Smooth muscle cell (in vitro differentiated cells): ENCODE measurements at regions not wholly inside any gene's neighbourhood (a gene's known extent, or its start where the extent isn't known, plus 50 kb on each side); places are given as distances from the start of the nearest gene placed in this dataset.

Source experiments
- DNase-seq: peaks from one replicate; lab custom pipeline; 2025; ENCODE audit not compliant: unreplicated experiment; lab: John Stamatoyannopoulos, UW
- H2AFZ ChIP-seq: fragments of 200-600 bp; sonication (generic); 2 replicates; pipeline ENCODE4 v1.6.0; 2016; ENCODE audit warnings: antibody characterized with exemption, low read depth, mild to moderate bottlenecking
- H3F3A ChIP-seq: fragments of 200-600 bp; sonication (generic); 2 replicates; pipeline ENCODE4 v1.6.0; 2017; ENCODE audit warnings: antibody characterized with exemption, low read depth
- H3K27ac ChIP-seq: fragments of 200-600 bp; sonication (generic); 2 replicates; pipeline ENCODE4 v1.5.1; 2016; ENCODE audit warnings: low read depth, mild to moderate bottlenecking
- H3K27me3 ChIP-seq: fragments of 200-600 bp; sonication (generic); 2 replicates; pipeline ENCODE4 v1.6.1; 2016; ENCODE audit warnings: low read depth, mild to moderate bottlenecking
- H3K36me3 ChIP-seq: fragments of 200-600 bp; sonication (generic); 2 replicates; pipeline ENCODE4 v1.5.1; 2016; ENCODE audit warnings: low read depth
- H3K4me1 ChIP-seq: fragments of 200-600 bp; sonication (generic); 2 replicates; pipeline ENCODE4 v1.5.1; 2016; ENCODE audit warnings: low read depth
- H3K4me2 ChIP-seq: fragments of 200-600 bp; sonication (generic); 2 replicates; pipeline ENCODE4 v1.6.0; 2016; ENCODE audit warnings: mild to moderate bottlenecking
- H3K4me3 ChIP-seq: fragments of 200-600 bp; sonication (generic); 2 replicates; pipeline ENCODE4 v1.5.1; 2016; ENCODE audit warnings: mild to moderate bottlenecking
- H3K79me2 ChIP-seq: fragments of 200-600 bp; sonication (generic); 2 replicates; pipeline ENCODE4 v1.6.0; 2016; ENCODE audit warnings: low read depth, mild to moderate bottlenecking
- H3K9ac ChIP-seq: fragments of 200-600 bp; sonication (generic); 2 replicates; pipeline ENCODE4 v1.6.0; 2016; ENCODE audit warnings: low read depth
- H3K9me3 ChIP-seq: fragments of 200-600 bp; sonication (generic); replicated peaks from 2 replicates; pipeline ENCODE4 v1.5.1; 2016; ENCODE audit warnings: low read depth
- H4K20me1 ChIP-seq: fragments of 200-600 bp; sonication (generic); 2 replicates; pipeline ENCODE4 v1.6.0; 2016; ENCODE audit warnings: low read depth
- WGBS: methylation state at CpG from one replicate; pipeline ENCODE4 v1.1.7; 2016; ENCODE audit warnings: low lambda C conversion rate; 5-methylcytosine and 5-hydroxymethylcytosine counted together
- TF ChIP-seq, protein P1 (sequence below): fragments of 200-600 bp; sonication (generic); IDR thresholded peaks from 2 replicates; pipeline ENCODE4 v1.5.1; 2017; ENCODE audit warnings: borderline replicate concordance, mild to moderate bottlenecking, antibody characterized with exemption; ENCODE audit not compliant: insufficient read depth, poor library complexity, severe bottlenecking

DNA sequence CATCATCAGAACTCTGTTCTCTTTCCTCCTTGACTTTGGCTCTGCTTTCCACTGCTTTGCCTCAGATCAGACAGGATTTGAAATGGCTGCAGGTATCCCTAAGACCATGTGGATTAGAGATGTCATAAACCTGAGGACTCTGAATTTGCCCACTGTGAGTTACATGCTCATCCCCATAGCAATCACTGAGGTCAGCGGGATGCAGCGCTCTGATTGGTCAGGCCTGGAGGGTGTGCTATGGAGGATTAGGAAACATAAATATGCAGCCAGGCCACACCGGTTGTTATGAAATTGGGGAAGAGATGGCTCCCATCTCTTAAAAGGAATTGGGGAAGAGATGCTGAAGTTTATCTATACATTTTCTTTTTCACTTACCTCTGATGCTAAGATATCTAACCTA lies 73.7 kb upstream of the DNAJC10 start:
- Histone ChIP-seq H3K4me3 (no peak overlapping the region), H3K4me1 (no peaks in the 10 kb centered on the region), H3K9me3 (no peaks in the 10 kb centered on the region), H3K27me3 (no peaks in the 10 kb centered on the region), H4K20me1 (no peaks in the 10 kb centered on the region), H3K27ac (no peak overlapping the region), H3F3A (no peaks in the 10 kb centered on the region), H3K9ac (no peak overlapping the region), H2AFZ (no peak overlapping the region), H3K79me2 (no peaks in the 10 kb centered on the region), H3K4me2 (no peak overlapping the region), H3K36me3 (no peaks in the 10 kb centered on the region)
- 78% methylated on average over 3 of the region's 3 CpGs for WGBS
- TF ChIP-seq, protein P1, sequence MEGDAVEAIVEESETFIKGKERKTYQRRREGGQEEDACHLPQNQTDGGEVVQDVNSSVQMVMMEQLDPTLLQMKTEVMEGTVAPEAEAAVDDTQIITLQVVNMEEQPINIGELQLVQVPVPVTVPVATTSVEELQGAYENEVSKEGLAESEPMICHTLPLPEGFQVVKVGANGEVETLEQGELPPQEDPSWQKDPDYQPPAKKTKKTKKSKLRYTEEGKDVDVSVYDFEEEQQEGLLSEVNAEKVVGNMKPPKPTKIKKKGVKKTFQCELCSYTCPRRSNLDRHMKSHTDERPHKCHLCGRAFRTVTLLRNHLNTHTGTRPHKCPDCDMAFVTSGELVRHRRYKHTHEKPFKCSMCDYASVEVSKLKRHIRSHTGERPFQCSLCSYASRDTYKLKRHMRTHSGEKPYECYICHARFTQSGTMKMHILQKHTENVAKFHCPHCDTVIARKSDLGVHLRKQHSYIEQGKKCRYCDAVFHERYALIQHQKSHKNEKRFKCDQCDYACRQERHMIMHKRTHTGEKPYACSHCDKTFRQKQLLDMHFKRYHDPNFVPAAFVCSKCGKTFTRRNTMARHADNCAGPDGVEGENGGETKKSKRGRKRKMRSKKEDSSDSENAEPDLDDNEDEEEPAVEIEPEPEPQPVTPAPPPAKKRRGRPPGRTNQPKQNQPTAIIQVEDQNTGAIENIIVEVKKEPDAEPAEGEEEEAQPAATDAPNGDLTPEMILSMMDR: no peak
- no peak for DNase-seq

DNA sequence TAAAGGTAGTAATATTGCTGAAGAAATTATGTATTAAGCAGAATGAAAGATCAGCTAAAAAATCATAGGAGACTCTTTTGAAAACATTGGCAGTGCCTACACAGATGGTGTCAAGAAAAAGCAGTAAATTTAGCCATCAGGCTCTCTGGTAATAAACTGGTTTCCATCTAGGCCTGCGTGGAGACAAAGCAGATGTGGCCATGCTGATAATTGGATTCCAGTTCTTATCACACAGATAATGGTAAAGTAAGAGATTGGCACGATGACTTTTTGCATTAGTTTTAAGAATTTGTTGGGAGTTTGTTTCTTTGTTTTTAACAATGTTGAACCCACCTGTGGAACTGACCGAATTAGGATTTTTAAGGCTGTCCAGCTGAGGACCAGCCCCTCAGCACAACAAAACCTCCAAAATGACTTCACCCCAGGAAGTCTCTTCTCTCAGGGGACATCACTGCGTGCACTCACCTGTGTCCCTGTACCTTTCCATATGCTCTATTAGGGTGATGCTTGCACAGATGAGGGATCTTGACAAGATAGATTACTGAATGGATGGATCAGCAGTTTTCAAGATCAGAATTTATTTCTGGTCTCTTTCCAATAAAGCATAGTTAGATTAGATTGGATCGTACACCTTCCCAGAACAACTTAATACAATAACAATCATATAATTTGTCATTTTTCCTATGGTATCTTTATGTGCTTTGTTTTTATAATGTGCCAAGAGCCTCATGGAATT lies 69.1 kb upstream of the DNAJC10 start:
- Histone ChIP-seq H2AFZ (no peak overlapping the region), H3K27ac (no peak overlapping the region), H3K36me3 (no peaks in the 10 kb centered on the region), H3K9ac (no peak overlapping the region), H3K9me3 (no peaks in the 10 kb centered on the region), H3K4me3 (no peak overlapping the region), H4K20me1 (no peaks in the 10 kb centered on the region), H3K4me1 (no peaks in the 10 kb centered on the region), H3K27me3 (no peaks in the 10 kb centered on the region), H3F3A (no peaks in the 10 kb centered on the region), H3K4me2 (no peak overlapping the region), H3K79me2 (no peaks in the 10 kb centered on the region)
- DNase-seq: no peak
- TF ChIP-seq, protein P1: no peak
- 65% methylated on average over 5 of the region's 5 CpGs for WGBS

DNA sequence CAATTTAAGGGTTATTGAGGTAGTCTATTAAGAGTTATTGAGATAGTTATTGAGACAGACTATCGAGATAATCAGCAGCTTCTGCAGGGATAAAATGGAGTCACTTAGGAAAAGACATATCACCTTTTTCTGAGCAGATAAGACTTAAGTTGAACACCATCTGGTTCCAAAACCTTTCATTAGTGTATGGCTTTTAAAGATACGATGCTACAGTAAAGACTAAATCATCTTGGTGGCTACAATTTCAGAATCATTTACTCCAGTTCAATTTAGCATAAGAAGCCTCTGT lies 68.6 kb upstream of the DNAJC10 start:
- no peak overlapping the region for H3K27ac ChIP-seq
- no peak overlapping the region for H3K4me2 ChIP-seq
- TF ChIP-seq, protein P1: no peak
- H3K4me1 ChIP-seq: no peaks in the 10 kb centered on the region
- H3K9ac ChIP-seq: no peak overlapping the region
- no peaks in the 10 kb centered on the region for H4K20me1 ChIP-seq
- no peaks in the 10 kb centered on the region for H3K79me2 ChIP-seq
- no peaks in the 10 kb centered on the region for H3F3A ChIP-seq
- H3K27me3 ChIP-seq: no peaks in the 10 kb centered on the region
- no peaks in the 10 kb centered on the region for H3K9me3 ChIP-seq
- no peaks in the 10 kb centered on the region for H3K36me3 ChIP-seq
- H2AFZ ChIP-seq: no peak overlapping the region
- 72% methylated on average over 2 of the region's 2 CpGs for WGBS
- no peak overlapping the region for H3K4me3 ChIP-seq
- no peak for DNase-seq

DNA sequence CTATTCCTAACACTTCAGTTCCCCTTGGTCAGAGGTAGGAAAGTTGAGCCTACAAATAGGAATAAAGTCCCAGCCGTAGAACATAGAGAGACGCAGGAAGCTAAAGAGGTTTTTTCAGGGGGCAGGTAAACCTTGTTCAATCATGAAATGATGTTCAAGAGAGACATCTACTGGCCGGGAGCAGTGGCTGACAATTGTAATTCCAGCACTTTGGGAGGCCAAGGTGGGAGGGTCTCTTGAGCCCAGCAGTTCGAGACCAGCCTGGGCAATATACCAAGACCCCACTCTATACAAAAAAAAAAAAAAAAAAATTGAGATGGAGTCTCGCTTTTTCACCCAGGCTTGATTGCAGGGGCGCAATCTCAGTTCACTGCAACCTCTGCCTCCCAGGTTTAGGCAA lies 66.7 kb upstream of the DNAJC10 start:
- Histone ChIP-seq H3K4me1 (no peaks in the 10 kb centered on the region), H3F3A (no peaks in the 10 kb centered on the region), H3K27ac (no peak overlapping the region), H3K9me3 (no peaks in the 10 kb centered on the region), H3K27me3 (no peaks in the 10 kb centered on the region), H3K4me3 (no peak overlapping the region), H3K9ac (no peak overlapping the region), H3K36me3 (no peaks in the 10 kb centered on the region), H4K20me1 (no peaks in the 10 kb centered on the region), H2AFZ (no peak overlapping the region), H3K4me2 (no peak overlapping the region), H3K79me2 (no peaks in the 10 kb centered on the region)
- WGBS: 54% methylated on average over 6 of the region's 6 CpGs
- TF ChIP-seq, protein P1: peak; percentile 56
- no peak for DNase-seq
